GM19395 (cell line): ENCODE measurements at regions not wholly inside any gene's neighbourhood (a gene's known extent, or its start where the extent isn't known, plus 50 kb on each side); places are given as distances from the start of the nearest gene placed in this dataset.
"Not testable (repeated sequence)": the region's sequence is repeated elsewhere in the genome, so short reads cannot be mapped to it uniquely, and the experiment has no call there.

Source experiments
- ATAC-seq: cut with Tn5 transposase; IDR thresholded peaks from one replicate; pipeline ENCODE4 v1.9.1; 2021; ENCODE audit warnings: mild to moderate bottlenecking, moderate library complexity; ENCODE audit not compliant: unreplicated experiment

- no peak for ATAC-seq
Measured at GRCh38 chr1:177891809-177892208, 78.0 kb downstream of the SEC16B start.

GRCh38 chr1:177890479-177890878, 79.4 kb downstream of the SEC16B start:
- ATAC-seq = no peak

GRCh38 chr1:177884479-177885021, 85.3 kb downstream of the SEC16B start:
- ATAC-seq = no peak

DNA sequence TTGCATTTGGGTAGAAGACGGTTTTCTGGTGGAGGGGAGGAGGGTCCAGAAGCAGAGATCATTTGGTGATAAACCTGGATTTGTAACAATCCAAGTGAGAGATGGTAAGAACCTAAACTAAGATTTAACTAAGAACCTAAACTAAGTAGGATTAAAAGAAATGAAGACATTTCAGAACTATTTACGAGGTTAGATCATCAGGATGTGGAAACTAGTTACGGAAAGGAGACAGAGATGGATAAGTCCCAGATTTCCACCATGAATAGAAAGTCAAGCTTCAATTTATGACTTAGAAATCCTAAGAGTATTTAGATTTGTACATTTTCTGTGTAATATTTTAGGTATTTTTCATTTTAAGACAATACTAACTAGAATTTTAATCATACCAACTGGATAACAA, 86.3 kb downstream of the SEC16B start:
- no peak for ATAC-seq

DNA sequence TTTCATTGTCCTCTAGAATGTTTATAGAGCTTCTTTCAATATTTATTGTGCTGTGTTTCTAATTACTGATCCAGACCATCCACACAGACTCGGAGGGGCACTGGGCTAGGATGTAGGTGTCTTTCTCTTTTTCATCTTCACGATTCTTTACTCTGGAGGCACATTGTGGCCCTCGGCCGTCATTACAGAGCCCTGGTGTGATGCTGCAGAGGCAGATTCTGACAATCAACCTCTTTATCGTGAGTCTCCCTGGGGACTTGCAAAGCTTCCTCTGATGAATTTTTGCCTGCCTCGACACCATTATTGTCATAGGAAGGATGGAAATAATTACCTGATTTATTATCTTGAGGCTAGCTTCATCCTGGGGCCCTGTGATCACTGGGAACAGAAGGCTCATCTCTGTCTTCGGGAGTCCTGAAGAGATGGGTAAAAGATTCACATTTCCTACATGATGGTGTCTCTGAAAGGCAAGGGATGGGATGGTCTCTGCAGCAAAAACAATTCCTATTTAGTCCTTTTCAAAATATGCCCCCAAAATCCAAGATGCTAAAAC, 89.4 kb downstream of the SEC16B start:
- ATAC-seq = no peak

DNA sequence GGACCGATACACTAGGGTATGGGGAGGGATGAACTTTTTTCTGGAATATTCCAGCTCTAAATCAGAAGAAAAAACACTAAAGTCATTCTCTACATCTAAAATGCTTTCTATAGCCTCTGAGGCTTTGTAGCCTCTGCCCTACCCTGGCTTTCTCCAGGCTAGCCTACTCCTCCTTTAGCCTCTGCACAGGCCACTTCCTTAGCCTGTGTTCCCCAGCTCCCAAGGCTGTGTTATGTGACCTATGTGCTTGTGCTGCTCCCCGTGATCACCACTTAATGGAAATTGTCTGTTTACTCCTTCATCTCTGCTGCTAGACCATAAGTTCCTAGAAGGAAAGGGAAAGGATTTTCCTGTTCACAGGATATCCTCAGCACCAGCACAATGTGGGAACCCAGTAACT, 92.8 kb downstream of the SEC16B start:
- no peak for ATAC-seq

GRCh38 chr1:177873238-177873637, 96.6 kb downstream of the SEC16B start:
- ATAC-seq = no peak

DNA sequence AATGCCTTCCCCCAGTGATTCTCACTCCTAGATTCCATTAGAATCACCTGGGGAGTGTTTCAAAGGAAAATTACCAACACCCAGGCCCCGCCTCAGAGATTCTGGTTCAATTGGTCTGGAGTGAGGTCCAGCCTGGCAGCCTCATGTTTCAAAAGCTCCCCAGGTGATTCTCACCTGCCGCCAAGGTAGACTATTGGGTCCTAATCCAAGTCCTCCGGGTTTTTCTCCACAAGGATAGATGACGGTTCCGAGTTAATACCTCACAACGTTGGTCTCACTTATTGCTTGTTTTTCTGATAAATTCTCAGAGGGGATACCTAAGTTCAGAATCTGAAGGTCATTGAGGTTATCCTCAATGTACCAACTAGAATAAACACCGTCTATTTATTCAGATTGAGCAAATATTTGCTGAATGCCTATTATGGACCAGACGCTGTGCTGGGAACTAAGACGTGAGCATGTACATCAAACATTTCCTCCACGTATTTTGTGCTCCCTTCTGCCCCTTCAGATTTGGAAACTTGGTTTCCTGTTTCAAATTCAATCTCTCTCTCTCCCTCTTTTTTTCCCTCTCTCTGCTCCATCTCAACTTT, 97.5 kb downstream of the SEC16B start:
- ATAC-seq = no peak

DNA sequence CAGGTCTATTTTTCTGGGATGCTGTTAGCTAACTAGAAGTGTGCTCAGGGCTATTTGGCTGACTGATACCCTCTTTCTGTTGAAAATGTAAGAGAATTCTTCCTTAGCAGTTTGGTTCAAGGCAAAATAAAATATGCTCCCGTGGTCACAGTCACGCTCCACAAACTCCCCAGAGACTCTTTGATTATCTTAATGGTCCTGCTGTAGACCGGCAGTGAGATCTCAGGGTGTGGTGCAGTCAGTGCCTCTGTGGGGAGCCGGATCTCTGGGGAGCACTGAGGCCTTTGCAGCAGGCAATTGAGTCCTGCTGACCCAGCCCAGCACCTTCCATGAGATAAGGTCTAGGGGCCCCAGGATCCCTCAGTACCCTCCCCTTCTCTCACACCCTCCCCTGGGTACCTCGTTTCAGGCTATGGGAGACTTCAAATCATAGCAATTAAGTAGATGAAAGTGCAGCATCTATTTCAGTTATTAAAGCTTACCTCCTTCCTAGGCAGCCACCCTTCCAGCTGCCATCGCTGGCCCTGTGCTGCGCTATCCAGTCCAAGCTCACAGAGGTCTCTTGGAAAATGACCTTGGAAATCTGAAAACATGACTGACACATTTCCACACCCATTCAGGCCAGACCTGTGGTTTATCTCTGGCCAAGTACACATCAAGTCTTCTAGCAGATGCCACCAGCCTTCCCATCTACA, 98.1 kb downstream of the SEC16B start:
- no peak for ATAC-seq

- no peak for ATAC-seq
Measured at GRCh38 chr1:177869586-177869985, 100.3 kb downstream of the SEC16B start.

- ATAC-seq = not testable (repeated sequence)
Measured at GRCh38 chr1:177869011-177869410, 100.8 kb downstream of the SEC16B start.

DNA sequence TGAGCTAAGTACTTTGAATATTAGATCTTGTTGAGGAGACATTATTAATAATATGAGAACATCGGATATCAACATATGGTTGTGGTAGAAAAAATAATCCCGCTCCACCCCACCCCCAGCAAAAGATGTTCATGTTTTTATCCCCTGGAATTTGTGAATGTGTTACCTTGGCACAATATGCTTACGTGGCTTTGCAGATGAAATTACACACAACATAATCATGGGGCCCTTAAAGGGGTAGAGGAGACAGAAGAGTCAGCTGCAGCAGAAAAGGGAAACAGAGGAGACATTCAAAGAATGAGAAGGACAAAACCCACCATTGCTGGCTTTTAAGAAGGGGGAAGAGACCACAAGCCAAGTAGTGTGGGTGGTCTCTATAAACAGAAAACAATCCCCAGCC, 104.1 kb downstream of the SEC16B start:
- ATAC-seq = no peak

GRCh38 chr1:177864538-177865305, 105.1 kb downstream of the SEC16B start:
- ATAC-seq = no peak

DNA sequence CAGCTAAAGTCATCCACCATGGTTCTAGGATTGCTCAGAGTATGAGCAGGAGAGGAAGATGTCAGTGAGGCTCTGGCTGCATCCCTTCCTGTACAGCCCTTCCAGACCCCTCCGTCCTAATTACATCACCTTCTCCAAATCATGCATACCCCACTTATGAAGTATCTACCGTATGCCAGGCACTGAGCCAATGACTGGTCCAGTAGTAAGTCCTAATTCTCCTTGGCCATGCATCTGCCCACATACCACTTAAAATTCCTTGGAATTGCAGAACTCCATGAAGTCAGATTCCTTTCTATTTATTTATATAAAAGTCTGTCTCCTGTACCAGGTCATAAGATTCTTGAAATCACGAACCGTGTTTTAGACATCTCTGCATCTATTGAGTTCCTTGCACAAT, 106.1 kb downstream of the SEC16B start:
- ATAC-seq = no peak

DNA sequence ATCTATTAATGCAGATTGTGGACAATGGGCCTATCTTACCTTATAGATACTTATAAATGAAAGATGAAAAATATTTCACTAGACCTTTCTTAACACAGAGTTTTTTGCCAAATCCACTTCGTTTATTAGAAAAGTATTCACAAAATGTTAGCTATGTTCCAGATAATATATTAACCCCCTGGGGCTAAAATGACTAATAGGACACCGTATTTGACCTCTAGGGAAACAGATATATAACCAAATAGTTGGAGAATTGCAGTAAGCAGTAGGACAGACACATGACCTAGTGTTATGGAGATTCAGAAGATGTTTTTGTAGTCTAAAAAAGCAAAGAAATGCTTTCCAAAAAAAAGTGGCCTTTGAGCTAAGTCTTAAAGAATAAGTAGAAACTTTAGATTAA, 106.9 kb downstream of the SEC16B start:
- no peak for ATAC-seq

- no peak for ATAC-seq
Measured at GRCh38 chr1:177859572-177859971, 110.3 kb downstream of the SEC16B start.

DNA sequence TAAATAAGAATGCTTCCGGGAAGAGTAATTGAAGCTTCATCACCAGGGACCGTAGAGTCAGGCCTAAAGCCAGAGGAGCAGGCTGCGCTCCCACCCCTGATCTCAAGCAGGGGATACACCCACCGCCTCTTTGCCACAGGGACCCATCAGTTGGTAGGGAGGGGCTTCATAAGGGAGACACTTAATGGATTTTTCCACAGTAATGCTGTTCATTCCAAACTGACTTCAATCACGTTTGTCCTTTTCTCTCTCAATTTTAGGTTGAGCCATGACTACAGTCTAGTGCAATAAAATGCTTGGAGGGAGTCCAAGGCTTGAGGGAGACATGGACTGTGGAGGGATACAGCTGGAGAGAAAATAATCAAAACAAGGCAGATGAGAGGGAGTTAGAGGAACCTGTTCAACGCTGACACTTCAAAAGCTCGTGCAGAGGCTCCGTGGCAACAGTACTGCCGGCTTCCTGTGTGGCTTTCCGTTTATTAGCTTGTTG, 111.5 kb downstream of the SEC16B start:
- no peak for ATAC-seq

- no peak for ATAC-seq
Measured at GRCh38 chr1:177857285-177857684, 112.6 kb downstream of the SEC16B start.

DNA sequence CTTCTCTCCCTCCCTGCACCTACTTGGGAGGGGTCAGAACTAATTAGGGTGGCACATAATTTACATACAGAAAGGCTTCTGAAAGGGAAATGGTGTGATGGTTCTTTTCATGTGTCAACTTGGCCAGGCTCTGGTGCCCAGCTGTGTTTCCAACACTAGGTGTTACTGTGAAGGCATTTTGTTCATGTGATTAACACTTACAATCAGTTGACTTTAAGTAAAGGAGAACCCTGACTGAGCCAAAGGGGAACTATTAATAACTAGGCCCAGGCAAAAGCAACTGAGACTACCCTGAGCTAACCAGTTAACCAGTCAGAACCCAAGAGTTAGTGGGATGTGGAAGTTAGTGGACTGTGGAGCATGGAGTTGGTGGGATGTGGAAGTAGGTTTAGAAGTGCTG, 114.9 kb downstream of the SEC16B start:
- no peak for ATAC-seq

DNA sequence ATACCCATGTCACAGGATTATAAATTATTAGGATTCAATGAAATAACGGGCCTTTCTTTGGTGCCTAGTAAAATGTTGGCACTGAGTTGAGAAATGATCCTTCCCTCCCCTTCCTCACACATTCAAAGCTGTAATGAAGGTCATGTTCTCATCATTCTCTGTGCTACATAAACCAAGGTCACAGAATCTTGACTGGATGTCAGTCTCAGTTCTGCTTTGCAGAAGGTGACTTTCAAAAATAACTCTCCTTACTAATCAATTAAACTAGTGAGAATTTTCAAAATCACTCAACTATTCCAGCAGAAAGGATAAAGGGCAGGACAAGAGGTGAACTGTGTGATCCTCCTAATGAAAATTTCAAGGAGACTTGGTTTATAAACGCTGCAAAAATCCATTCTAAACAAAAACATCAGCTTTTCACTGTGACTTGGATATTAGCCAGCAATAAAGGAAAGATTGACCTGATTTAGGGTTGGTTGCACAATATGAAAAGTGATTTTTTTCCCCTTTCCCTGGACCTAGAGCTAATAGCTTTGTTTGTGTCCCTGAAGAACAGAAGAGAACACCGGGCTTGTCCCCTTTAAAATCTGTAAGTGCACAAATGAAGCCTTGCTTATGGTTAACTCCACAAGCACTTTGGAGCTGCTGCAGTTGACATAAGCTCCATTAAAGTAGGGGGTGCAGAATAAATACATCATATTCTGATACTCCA, 120.1 kb downstream of the SEC16B start:
- no peak for ATAC-seq

GRCh38 chr1:177849130-177849529, 120.7 kb downstream of the SEC16B start:
- ATAC-seq = no peak
